ENCODE measurements at regions not wholly inside any gene's neighbourhood (a gene's known extent, or its start where the extent isn't known, plus 50 kb on each side); places are given as distances from the start of the nearest gene placed in this dataset.

- H3K9me3 ChIP-seq = no peaks in the 10 kb centered on the region
- H3K4me1 ChIP-seq (replicated peaks) = no peaks in the 10 kb centered on the region
- H3K27ac ChIP-seq = no peak overlapping the region
- no peak for DNase-seq (ENCODE audit: low spot score)
- H3K4me3 ChIP-seq = no peak overlapping the region
- TF ChIP-seq POLR2AphosphoS5 (IDR thresholded peaks at IDR 0.05) (no peak), CTCF (IDR thresholded peaks at IDR 0.05) (no peak), POLR2A (IDR thresholded peaks at IDR 0.05) (no peak)
- no peaks in the 10 kb centered on the region for H3K27me3 ChIP-seq (replicated peaks; ENCODE audit: insufficient read depth)
- intact Hi-C loops (cut with DNase I) = no loop called here
- 60% methylated on average over 1 of the region's 2 CpGs for WGBS
- no peaks in the 10 kb centered on the region for H3K36me3 ChIP-seq
Measured at GRCh38 chrX:42385730-42386129, 392.2 kb downstream of the PPP1R2C start.

- DNase-seq (ENCODE audit: low spot score) = no peak
- Histone ChIP-seq H3K36me3 (no peaks in the 10 kb centered on the region), H3K27ac (no peak overlapping the region), H3K9me3 (no peaks in the 10 kb centered on the region), H3K4me1 (replicated peaks) (no peaks in the 10 kb centered on the region), H3K4me3 (no peak overlapping the region), H3K27me3 (replicated peaks; ENCODE audit: insufficient read depth) (no peaks in the 10 kb centered on the region)
- TF ChIP-seq CTCF (IDR thresholded peaks at IDR 0.05) (no peak), POLR2AphosphoS5 (IDR thresholded peaks at IDR 0.05) (no peak), POLR2A (IDR thresholded peaks at IDR 0.05) (no peak)
- WGBS = 14% methylated on average over 1 of the region's 1 CpG
- intact Hi-C loops (cut with DNase I) = no loop called here
Measured at GRCh38 chrX:42384956-42385355, 393.0 kb downstream of the PPP1R2C start.

GRCh38 chrX:42378857-42379256, 399.1 kb downstream of the PPP1R2C start:
- no peak overlapping the region for H3K4me3 ChIP-seq
- no peaks in the 10 kb centered on the region for H3K36me3 ChIP-seq
- no peaks in the 10 kb centered on the region for H3K9me3 ChIP-seq
- intact Hi-C loops (cut with DNase I) = no loop called here
- H3K4me1 ChIP-seq (replicated peaks) = no peaks in the 10 kb centered on the region
- DNase-seq (ENCODE audit: low spot score) = peak; percentile 3
- TF ChIP-seq POLR2AphosphoS5 (IDR thresholded peaks at IDR 0.05) (peak; percentile 14), POLR2A (IDR thresholded peaks at IDR 0.05) (no peak)
- 59% methylated on average over 1 of the region's 1 CpG for WGBS
- H3K27me3 ChIP-seq (replicated peaks; ENCODE audit: insufficient read depth) = no peaks in the 10 kb centered on the region
- no peak overlapping the region for H3K27ac ChIP-seq

GRCh38 chrX:42375086-42375485, 402.9 kb downstream of the PPP1R2C start:
- intact Hi-C loops (cut with DNase I) = no loop called here
- Histone ChIP-seq H3K4me1 (replicated peaks) (no peaks in the 10 kb centered on the region), H3K9me3 (no peaks in the 10 kb centered on the region), H3K27me3 (replicated peaks; ENCODE audit: insufficient read depth) (no peaks in the 10 kb centered on the region), H3K4me3 (no peak overlapping the region), H3K36me3 (no peaks in the 10 kb centered on the region), H3K27ac (no peak overlapping the region)
- no peak for TF ChIP-seq POLR2AphosphoS5 (IDR thresholded peaks at IDR 0.05)
- no peak for TF ChIP-seq CTCF (IDR thresholded peaks at IDR 0.05)
- TF ChIP-seq POLR2A (IDR thresholded peaks at IDR 0.05) = no peak
- no peak for DNase-seq (ENCODE audit: low spot score)
- 44% methylated on average over 3 of the region's 7 CpGs for WGBS

GRCh38 chrX:42366181-42366580, 411.8 kb downstream of the PPP1R2C start:
- Histone ChIP-seq H3K27ac (no peak overlapping the region), H3K27me3 (replicated peaks; ENCODE audit: insufficient read depth) (no peaks in the 10 kb centered on the region), H3K4me1 (replicated peaks) (no peaks in the 10 kb centered on the region), H3K9me3 (no peaks in the 10 kb centered on the region), H3K36me3 (no peaks in the 10 kb centered on the region), H3K4me3 (no peak overlapping the region)
- intact Hi-C loops (cut with DNase I) = no loop called here
- DNase-seq (ENCODE audit: low spot score) = no peak
- TF ChIP-seq POLR2A (IDR thresholded peaks at IDR 0.05) (no peak), CTCF (IDR thresholded peaks at IDR 0.05) (no peak), POLR2AphosphoS5 (IDR thresholded peaks at IDR 0.05) (no peak)
- 69% methylated on average over 2 of the region's 2 CpGs for WGBS
